B cell (primary cell): ENCODE measurements at regions not wholly inside any gene's neighbourhood (a gene's known extent, or its start where the extent isn't known, plus 50 kb on each side); places are given as distances from the start of the nearest gene placed in this dataset.

ENCODE experiments used
- ATAC-seq: fragments of 200-7000 bp; cut with Tn5 transposase; one replicate; pipeline ENCODE4 v1.10.0; 2021; ENCODE audit warnings: low read depth, mild to moderate bottlenecking, moderate number of reproducible peaks, moderate library complexity
- CTCF ChIA-PET: fragments of 350-600 bp; sonication (Branson Sonifier 250); formaldehyde crosslinking; loops from one replicate; lab custom pipeline; 2021; ENCODE audit warnings: antibody characterized with exemption, inconsistent platforms; lab: Charles Lee
- POLR2A ChIA-PET: fragments of 350-600 bp; sonication (Branson Sonifier 250); formaldehyde crosslinking; loops from one replicate; lab custom pipeline; 2021; ENCODE audit warnings: antibody characterized with exemption; lab: Charles Lee
- DNase-seq: peaks from one replicate; pipeline ENCODE4 v3.0.0; 2013
- H2AFZ ChIP-seq: 2 replicates; pipeline ENCODE4 v1.6.1; 2012; ENCODE audit warnings: mild to moderate bottlenecking, low read depth, low read length; ENCODE audit not compliant: insufficient read depth, poor library complexity, severe bottlenecking
- H3K27ac ChIP-seq, 2 donors: 1 replicate in 1 of 2; 2 replicates in 1 of 2; pipeline ENCODE4 v1.5.1; 2012 to 2013; ENCODE audit warnings: low read length in 2 of 2, mild to moderate bottlenecking in 2 of 2, moderate library complexity in 1 of 2
- H3K27me3 ChIP-seq, 4 experiments: fragments of 200-600 bp in 1 of 4; sonication (generic) in 1 of 4; replicated peaks in 1 of 4; 1 replicate in 2 of 4; 2 replicates in 2 of 4; pipeline versions ENCODE4 v1.6.1 to v1.7.0; 2013 to 2016; ENCODE audit warnings: low read length in 3 of 4, mild to moderate bottlenecking in 2 of 4, mixed read lengths in 1 of 4, moderate library complexity in 1 of 4; ENCODE audit not compliant: insufficient read depth in 4 of 4, control insufficient read depth in 3 of 4; ENCODE audit errors: control extremely low read depth in 1 of 4
- H3K36me3 ChIP-seq, 2 experiments: replicated peaks in 1 of 2; 1 replicate in 1 of 2; 2 replicates in 1 of 2; pipeline versions ENCODE4 v1.6.1 to v1.7.1; 2013; ENCODE audit warnings: low read length in 1 of 2; ENCODE audit not compliant: insufficient read depth in 2 of 2, control insufficient read depth in 1 of 2; ENCODE audit errors: control extremely low read depth in 1 of 2, extremely low read depth in 1 of 2
- H3K4me1 ChIP-seq, 2 donors: fragments of 200-600 bp in 1 of 2; sonication (generic) in 1 of 2; 1 replicate in 1 of 2; 2 replicates in 1 of 2; pipeline versions ENCODE4 v1.5.1 to v1.6.1; 2013 to 2017; ENCODE audit warnings: low read length in 2 of 2; ENCODE audit not compliant: control insufficient read depth in 2 of 2, insufficient read depth in 2 of 2
- H3K4me2 ChIP-seq: replicated peaks from 2 replicates; pipeline ENCODE3; 2012; ENCODE audit warnings: mild to moderate bottlenecking, low read depth, low read length; ENCODE audit not compliant: poor library complexity, severe bottlenecking
- H3K4me3 ChIP-seq, 5 experiments: fragments of 200-600 bp in 1 of 5; sonication (generic) in 1 of 5; 1 replicate in 3 of 5; 2 replicates in 2 of 5; pipeline versions ENCODE4 v1.5.1 to v1.7.0; 2011 to 2016; ENCODE audit warnings: low read length in 4 of 5, mild to moderate bottlenecking in 4 of 5, low read depth in 2 of 5, control low read depth in 1 of 5, moderate library complexity in 1 of 5; ENCODE audit not compliant: insufficient read depth in 1 of 5; ENCODE audit errors: control extremely low read depth in 1 of 5, extremely low read depth in 1 of 5
- H3K79me2 ChIP-seq: fragments of 200-600 bp; sonication (generic); one replicate; pipeline ENCODE4 v1.6.0; 2016; ENCODE audit warnings: low read length; ENCODE audit not compliant: control insufficient read depth, insufficient read depth
- H3K9ac ChIP-seq: fragments of 200-600 bp; sonication (generic); 2 replicates; pipeline ENCODE4 v1.6.1; 2017; ENCODE audit warnings: mild to moderate bottlenecking, low read length, moderate library complexity
- H3K9me3 ChIP-seq, 3 donors: one replicate each; pipeline versions ENCODE4 v1.6.1 to v1.7.1; 2013; ENCODE audit warnings: low read length in 2 of 3; ENCODE audit not compliant: control insufficient read depth in 2 of 3, insufficient read depth in 1 of 3; ENCODE audit errors: control extremely low read depth in 1 of 3
- H4K20me1 ChIP-seq: 2 replicates; pipeline ENCODE4 v1.6.0; 2012; ENCODE audit warnings: mild to moderate bottlenecking, low read length; ENCODE audit not compliant: insufficient read depth, control insufficient read depth, poor library complexity, severe bottlenecking
- H3K27ac Mint-ChIP-seq: one replicate; pipeline ENCODE4 v1.8.0; 2021; ENCODE audit warnings: mixed read lengths
- H3K27me3 Mint-ChIP-seq: one replicate; pipeline ENCODE4 v1.8.0; 2021; ENCODE audit warnings: mixed read lengths
- H3K4me1 Mint-ChIP-seq: one replicate; pipeline ENCODE4 v1.8.0; 2021; ENCODE audit warnings: mixed read lengths
- H3K4me3 Mint-ChIP-seq: one replicate; pipeline ENCODE4 v1.8.0; 2021; ENCODE audit warnings: mixed read lengths
- H3K9me3 Mint-ChIP-seq: one replicate; pipeline ENCODE4 v1.8.0; 2022; ENCODE audit warnings: mixed read lengths; ENCODE audit not compliant: insufficient read depth
- CTCF ChIP-seq: fragments of 200-600 bp; IDR thresholded peaks from one replicate; pipeline ENCODE4 v1.8.0; 2022; ENCODE audit warnings: antibody characterized with exemption, mild to moderate bottlenecking
- EZH2 ChIP-seq: IDR thresholded peaks from 2 replicates; pipeline ENCODE4 v1.6.1; 2012; ENCODE audit warnings: borderline replicate concordance, low read depth, mild to moderate bottlenecking, moderate library complexity, low read length; ENCODE audit not compliant: insufficient read depth, poor library complexity, severe bottlenecking
- WGBS: methylation state at CpG from one replicate; pipeline ENCODE4 v1.1.5; 2013; ENCODE audit warnings: missing lambda C conversion rate; ENCODE audit not compliant: insufficient coverage; 5-methylcytosine and 5-hydroxymethylcytosine counted together
- intact Hi-C: fragments of 100-400 bp; cut with micrococcal nuclease; formaldehyde crosslinking; loops from one replicate; pipeline ENCODE4 v1.10.0; 2022

GRCh38 chr4:25560605-25561004, 95.0 kb upstream of the SLC34A2 start:
- Histone ChIP-seq H3K4me3 (no peak overlapping the region), H3K4me2 (no peak overlapping the region), H3K27ac (no peak overlapping the region), H3K9me3 (no peaks in the 10 kb centered on the region), H2AFZ (no peak overlapping the region), H4K20me1 (no peaks in the 10 kb centered on the region), H3K36me3 (no peaks in the 10 kb centered on the region), H3K4me1 (no peaks in the 10 kb centered on the region), H3K9ac (no peak overlapping the region), H3K79me2 (no peaks in the 10 kb centered on the region), H3K27me3 (no peaks in the 10 kb centered on the region)
- WGBS = 83% methylated on average over 7 of the region's 8 CpGs
- TF ChIP-seq CTCF (no peak), EZH2 (no peak)
- Mint-ChIP-seq H3K9me3 (no peaks in the 10 kb centered on the region), H3K27me3 (peaks cover 8% of the 10 kb centered on the region), H3K4me1 (no peaks in the 10 kb centered on the region), H3K4me3 (no peak overlapping the region), H3K27ac (no peak overlapping the region)
- no peak for ATAC-seq
- intact Hi-C loops = no loop called here
- DNase-seq = no peak
- CTCF ChIA-PET = no interaction called here
- POLR2A ChIA-PET = interaction anchor here (0.6 kb wide), 1 partner anchor 210 kb away, joined by 5 read pairs; no protein-coding TSS in a partner anchor

- 71% methylated on average over 5 of the region's 8 CpGs for WGBS
- Mint-ChIP-seq H3K4me1 (no peaks in the 10 kb centered on the region), H3K27me3 (peaks cover 9% of the 10 kb centered on the region), H3K27ac (no peak overlapping the region), H3K9me3 (no peaks in the 10 kb centered on the region), H3K4me3 (no peak overlapping the region)
- H3K9me3 ChIP-seq = no peaks in the 10 kb centered on the region
- no peak overlapping the region for H3K4me2 ChIP-seq
- H3K36me3 ChIP-seq = no peaks in the 10 kb centered on the region
- CTCF ChIA-PET = no interaction called here
- ATAC-seq (no peak), DNase-seq (no peak)
- no peaks in the 10 kb centered on the region for H3K79me2 ChIP-seq
- TF ChIP-seq EZH2 (no peak), CTCF (no peak)
- no peaks in the 10 kb centered on the region for H3K27me3 ChIP-seq
- H4K20me1 ChIP-seq = no peaks in the 10 kb centered on the region
- H3K27ac ChIP-seq = no peak overlapping the region
- intact Hi-C loops = no loop called here
- H3K9ac ChIP-seq = no peak overlapping the region
- H3K4me3 ChIP-seq = no peak overlapping the region
- H3K4me1 ChIP-seq = no peaks in the 10 kb centered on the region
- POLR2A ChIA-PET = interaction anchor here (0.7 kb wide), 1 partner anchor 709 kb away, joined by 4 read pairs; no protein-coding TSS in a partner anchor
- no peak overlapping the region for H2AFZ ChIP-seq
These were observed 92.5 kb upstream of the SLC34A2 start for GRCh38 chr4:25563071-25563564.
